OCI-LY1 (cell line): ENCODE measurements at regions not wholly inside any gene's neighbourhood (a gene's known extent, or its start where the extent isn't known, plus 50 kb on each side); places are given as distances from the start of the nearest gene placed in this dataset.

Source experiments
- H2AFZ ChIP-seq: fragments of 200-600 bp; sonication (generic), shearing (Covaris generic); 2 replicates; pipeline ENCODE4 v1.6.0; 2014; ENCODE audit warnings: antibody characterized with exemption, mild to moderate bottlenecking, low read length
- H3F3A ChIP-seq: fragments of 200-600 bp; sonication (generic), shearing (Covaris generic); 2 replicates; pipeline ENCODE4 v1.6.0; 2014; ENCODE audit warnings: mild to moderate bottlenecking, antibody characterized with exemption, low read length, moderate library complexity; ENCODE audit not compliant: insufficient read depth
- H3K27ac ChIP-seq: fragments of 200-600 bp; sonication (generic); 2 replicates; pipeline ENCODE4 v1.5.1; 2014; ENCODE audit warnings: low read length, mixed run types, mild to moderate bottlenecking, low read depth; ENCODE audit not compliant: poor library complexity, severe bottlenecking
- H3K27me3 ChIP-seq: fragments of 200-600 bp; sonication (generic); 2 replicates; pipeline ENCODE4 v1.6.0; 2014; ENCODE audit warnings: antibody characterized with exemption, mild to moderate bottlenecking, low read length, moderate library complexity; ENCODE audit not compliant: insufficient read depth
- H3K36me3 ChIP-seq: fragments of 200-600 bp; sonication (generic); 2 replicates; pipeline ENCODE4 v1.6.1; 2014; ENCODE audit warnings: mild to moderate bottlenecking, antibody characterized with exemption, low read length, moderate library complexity, mixed read lengths; ENCODE audit not compliant: insufficient read depth
- H3K4me1 ChIP-seq: fragments of 200-600 bp; sonication (generic); 2 replicates; pipeline ENCODE4 v1.5.1; 2014; ENCODE audit warnings: mild to moderate bottlenecking, low read length, moderate library complexity; ENCODE audit not compliant: insufficient read depth, severe bottlenecking
- H3K4me2 ChIP-seq: fragments of 200-600 bp; sonication (generic), shearing (Covaris generic); 2 replicates; pipeline ENCODE4 v1.6.1; 2014; ENCODE audit warnings: low read length
- H3K4me3 ChIP-seq: fragments of 200-600 bp; sonication (generic); 2 replicates; pipeline ENCODE4 v1.5.1; 2014; ENCODE audit warnings: low read length, low read depth, mild to moderate bottlenecking, mixed read lengths; ENCODE audit not compliant: poor library complexity, severe bottlenecking
- H3K79me2 ChIP-seq: fragments of 200-600 bp; shearing (Covaris generic); 2 replicates; pipeline ENCODE4 v1.6.1; 2016; ENCODE audit warnings: mixed run types, low read length, mixed read lengths; ENCODE audit not compliant: insufficient read depth
- H3K9ac ChIP-seq: fragments of 200-600 bp; sonication (generic), shearing (Covaris generic); 2 replicates; pipeline ENCODE4 v1.6.1; 2014; ENCODE audit warnings: mild to moderate bottlenecking, low read length, mixed read lengths
- H3K9me2 ChIP-seq: fragments of 200-600 bp; sonication (generic), shearing (Covaris generic); 2 replicates; pipeline ENCODE4 v1.6.1; 2014; ENCODE audit warnings: low read depth, mild to moderate bottlenecking, low read length, mixed read lengths
- H3K9me3 ChIP-seq: fragments of 200-600 bp; shearing (Covaris generic); 2 replicates; pipeline ENCODE4 v1.6.1; 2014; ENCODE audit warnings: low read length, mixed read lengths
- H4K20me1 ChIP-seq: fragments of 200-600 bp; sonication (generic), shearing (Covaris generic); 2 replicates; pipeline ENCODE4 v1.6.0; 2016; ENCODE audit warnings: mild to moderate bottlenecking, low read length; ENCODE audit not compliant: insufficient read depth
- EZH2 ChIP-seq: fragments of 200-600 bp; sonication (generic), shearing (Covaris generic); IDR thresholded peaks from 2 replicates; pipeline ENCODE4 v1.8.0; 2017; ENCODE audit warnings: borderline replicate concordance, mixed run types, mild to moderate bottlenecking, antibody characterized with exemption, low read length, moderate library complexity, mixed read lengths
- TF ChIP-seq, protein P1 (sequence below): fragments of 200-600 bp; sonication (generic), shearing (Covaris generic); IDR thresholded peaks from 2 replicates; pipeline ENCODE4 v1.5.1; 2017; ENCODE audit warnings: mild to moderate bottlenecking, antibody characterized with exemption, low read length, moderate library complexity, mixed read lengths

DNA sequence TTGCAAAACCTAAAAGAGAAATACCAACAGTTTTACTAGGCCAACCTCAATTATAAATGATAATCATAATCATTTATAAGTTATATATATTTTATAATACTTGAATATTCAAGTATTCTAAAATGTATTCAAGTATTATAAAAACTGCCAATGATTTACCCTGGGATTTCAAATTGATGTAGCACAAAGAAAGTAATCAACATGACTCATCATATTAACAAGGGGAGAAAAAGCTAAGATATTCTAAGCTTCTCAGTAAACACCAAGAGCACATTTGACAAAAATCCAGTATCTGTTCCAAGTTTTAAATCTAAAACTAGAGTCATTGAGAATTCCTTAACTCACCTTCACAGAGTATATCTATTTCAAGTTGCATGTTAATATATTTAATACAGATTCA, 56.1 kb downstream of the CAPZA3 start:
- no peak overlapping the region for H3K4me2 ChIP-seq

DNA sequence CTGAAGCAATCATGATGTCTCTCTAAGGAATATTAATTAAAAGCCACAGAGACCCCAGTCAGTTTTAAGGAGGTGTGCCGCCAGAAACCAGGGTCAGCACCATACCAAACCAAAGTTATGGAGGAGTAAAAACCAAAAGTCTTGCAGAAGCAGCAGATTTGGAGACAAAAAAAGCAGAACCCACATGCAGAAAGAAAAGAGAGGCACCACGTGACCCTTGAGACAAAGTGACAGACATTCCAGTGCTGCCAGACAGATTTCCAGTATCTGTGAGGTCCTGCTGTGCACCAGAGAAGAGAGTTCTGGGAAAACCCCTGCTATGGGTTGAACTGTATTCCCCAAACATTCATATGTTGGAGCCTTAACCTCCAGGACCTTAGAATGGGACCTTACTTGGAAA, 59.7 kb downstream of the CAPZA3 start:
- H3K79me2 ChIP-seq = no peaks in the 10 kb centered on the region
- H3K9ac ChIP-seq = no peak overlapping the region
- H2AFZ ChIP-seq = no peak overlapping the region
- no peaks in the 10 kb centered on the region for H3K4me1 ChIP-seq
- H3K9me3 ChIP-seq = no peaks in the 10 kb centered on the region
- H3K4me2 ChIP-seq = no peak overlapping the region
- no peak overlapping the region for H3K27ac ChIP-seq
- no peaks in the 10 kb centered on the region for H3K27me3 ChIP-seq
- H3F3A ChIP-seq = no peaks in the 10 kb centered on the region
- H4K20me1 ChIP-seq = no peaks in the 10 kb centered on the region
- H3K4me3 ChIP-seq = no peak overlapping the region
- no peak for TF ChIP-seq EZH2
- TF ChIP-seq, protein P1, sequence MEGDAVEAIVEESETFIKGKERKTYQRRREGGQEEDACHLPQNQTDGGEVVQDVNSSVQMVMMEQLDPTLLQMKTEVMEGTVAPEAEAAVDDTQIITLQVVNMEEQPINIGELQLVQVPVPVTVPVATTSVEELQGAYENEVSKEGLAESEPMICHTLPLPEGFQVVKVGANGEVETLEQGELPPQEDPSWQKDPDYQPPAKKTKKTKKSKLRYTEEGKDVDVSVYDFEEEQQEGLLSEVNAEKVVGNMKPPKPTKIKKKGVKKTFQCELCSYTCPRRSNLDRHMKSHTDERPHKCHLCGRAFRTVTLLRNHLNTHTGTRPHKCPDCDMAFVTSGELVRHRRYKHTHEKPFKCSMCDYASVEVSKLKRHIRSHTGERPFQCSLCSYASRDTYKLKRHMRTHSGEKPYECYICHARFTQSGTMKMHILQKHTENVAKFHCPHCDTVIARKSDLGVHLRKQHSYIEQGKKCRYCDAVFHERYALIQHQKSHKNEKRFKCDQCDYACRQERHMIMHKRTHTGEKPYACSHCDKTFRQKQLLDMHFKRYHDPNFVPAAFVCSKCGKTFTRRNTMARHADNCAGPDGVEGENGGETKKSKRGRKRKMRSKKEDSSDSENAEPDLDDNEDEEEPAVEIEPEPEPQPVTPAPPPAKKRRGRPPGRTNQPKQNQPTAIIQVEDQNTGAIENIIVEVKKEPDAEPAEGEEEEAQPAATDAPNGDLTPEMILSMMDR = no peak
- H3K9me2 ChIP-seq = no peaks in the 10 kb centered on the region
- no peaks in the 10 kb centered on the region for H3K36me3 ChIP-seq

More for the DNA sequence above, 56.1 kb downstream of the CAPZA3 start:
- H2AFZ ChIP-seq = no peak overlapping the region
- H3K9me2 ChIP-seq = no peaks in the 10 kb centered on the region
- H3K36me3 ChIP-seq = no peaks in the 10 kb centered on the region
- H3K27ac ChIP-seq = no peak overlapping the region
- H3K9ac ChIP-seq = no peak overlapping the region
- H3K79me2 ChIP-seq = no peaks in the 10 kb centered on the region
- no peaks in the 10 kb centered on the region for H3K4me1 ChIP-seq
- no peaks in the 10 kb centered on the region for H4K20me1 ChIP-seq
- H3K9me3 ChIP-seq = no peaks in the 10 kb centered on the region
- H3F3A ChIP-seq = no peaks in the 10 kb centered on the region
- no peak for TF ChIP-seq EZH2
- TF ChIP-seq, protein P1 = no peak
- no peak overlapping the region for H3K4me3 ChIP-seq
- H3K27me3 ChIP-seq = no peaks in the 10 kb centered on the region

- no peak overlapping the region for H3K4me2 ChIP-seq
Observed at GRCh38 chr12:18798535-18799361, 60.8 kb downstream of the CAPZA3 start.

More at GRCh38 chr12:18798535-18799361, 60.8 kb downstream of the CAPZA3 start:
- Histone ChIP-seq H3K36me3 (no peaks in the 10 kb centered on the region), H3F3A (no peaks in the 10 kb centered on the region), H3K9ac (no peak overlapping the region), H3K4me3 (no peak overlapping the region), H2AFZ (no peak overlapping the region), H4K20me1 (no peaks in the 10 kb centered on the region), H3K27ac (no peak overlapping the region), H3K9me3 (no peaks in the 10 kb centered on the region), H3K4me1 (no peaks in the 10 kb centered on the region), H3K79me2 (no peaks in the 10 kb centered on the region), H3K9me2 (no peaks in the 10 kb centered on the region), H3K27me3 (no peaks in the 10 kb centered on the region)
- TF ChIP-seq, protein P1 = no peak
- TF ChIP-seq EZH2 = no peak
